Lower leg skin (tissue), 4 donors: ENCODE measurements at regions not wholly inside any gene's neighbourhood (a gene's known extent, or its start where the extent isn't known, plus 50 kb on each side); places are given as distances from the start of the nearest gene placed in this dataset.

Experiments
- DNase-seq, 2 donors: peaks; one replicate each; pipeline ENCODE4 v3.0.0-alpha.2; 2019; ENCODE audit warnings: low spot score in 2 of 2
- H3K4me3 ChIP-seq: fragments of 200-600 bp; sonication (generic); 2 replicates; pipeline ENCODE4 v1.5.1; 2017; ENCODE audit warnings: mild to moderate bottlenecking, low read depth; ENCODE audit not compliant: poor library complexity, severe bottlenecking
- CTCF ChIP-seq, 3 donors: fragments of 450-650 bp; IDR thresholded peaks; one replicate each; pipeline ENCODE4 v1.5.1; 2016; ENCODE audit warnings: antibody characterized with exemption in 3 of 3, mild to moderate bottlenecking in 3 of 3, moderate library complexity in 2 of 3
- POLR2A ChIP-seq, 2 donors: fragments of 450-650 bp; IDR thresholded peaks; one replicate each; pipeline ENCODE4 v1.6.1; 2016 to 2017; ENCODE audit warnings: antibody characterized with exemption in 2 of 2, mild to moderate bottlenecking in 1 of 2, moderate library complexity in 1 of 2
- WGBS, 2 donors: methylation state at CpG; one replicate each; pipeline ENCODE4 v1.1.5; 2018; 5-methylcytosine and 5-hydroxymethylcytosine counted together
- intact Hi-C: fragments of 100-400 bp; cut with DNase I; formaldehyde crosslinking; loops from one replicate; pipeline ENCODE4 v1.15.0; 2023; ENCODE audit warnings: low total_unique reads

GRCh38 chr13:108460043-108460442, 169.4 kb upstream of the MYO16 start:
- intact Hi-C loops: no loop called here
- TF ChIP-seq POLR2A (IDR thresholded peaks at IDR 0.05): no peak
- H3K4me3 ChIP-seq: no peak overlapping the region
- no peak for DNase-seq
- WGBS, 2 donors: 91 to 93% methylated on average over 4 of the region's 4 CpGs

- intact Hi-C loops: no loop called here
- H3K4me3 ChIP-seq: no peak overlapping the region
- 47 to 69% methylated on average over 4 of the region's 4 CpGs for WGBS, 2 donors
Measured at GRCh38 chr13:108460746-108461145, 168.7 kb upstream of the MYO16 start.

GRCh38 chr13:108463340-108463739, 166.1 kb upstream of the MYO16 start:
- intact Hi-C loops: no loop called here
- TF ChIP-seq POLR2A (IDR thresholded peaks at IDR 0.05): no peak
- no peak for TF ChIP-seq CTCF (IDR thresholded peaks at IDR 0.05)
- 71 to 73% methylated on average over 3 of the region's 3 CpGs for WGBS, 2 donors
- no peak for DNase-seq
- no peak overlapping the region for H3K4me3 ChIP-seq

More at GRCh38 chr13:108460746-108461145, 168.7 kb upstream of the MYO16 start:
- TF ChIP-seq CTCF (IDR thresholded peaks at IDR 0.05): no peak
- TF ChIP-seq POLR2A (IDR thresholded peaks at IDR 0.05): no peak
- no peak for DNase-seq

- no peak overlapping the region for H3K4me3 ChIP-seq
- WGBS, 2 donors: 67 to 70% methylated on average over 5 of the region's 5 CpGs
- no peak for DNase-seq
- TF ChIP-seq POLR2A (IDR thresholded peaks at IDR 0.05) (no peak), CTCF (IDR thresholded peaks at IDR 0.05) (no peak)
- intact Hi-C loops: no loop called here
Measured at GRCh38 chr13:108470921-108471320, 158.5 kb upstream of the MYO16 start.

GRCh38 chr13:108475181-108475580, 154.2 kb upstream of the MYO16 start:
- intact Hi-C loops: no loop called here
- no peak overlapping the region for H3K4me3 ChIP-seq
- TF ChIP-seq CTCF (IDR thresholded peaks at IDR 0.05) (no peak), POLR2A (IDR thresholded peaks at IDR 0.05) (no peak)
- no peak for DNase-seq
- 75 to 82% methylated on average over 2 of the region's 2 CpGs for WGBS, 2 donors

- TF ChIP-seq CTCF (IDR thresholded peaks at IDR 0.05) (no peak), POLR2A (IDR thresholded peaks at IDR 0.05) (no peak)
- DNase-seq: no peak
- H3K4me3 ChIP-seq: no peak overlapping the region
- intact Hi-C loops: no loop called here
- 39 to 46% methylated on average over 4 of the region's 4 CpGs for WGBS, 2 donors
Measured at GRCh38 chr13:108477376-108477775, 152.0 kb upstream of the MYO16 start.
